ENCODE measurements at regions not wholly inside any gene's neighbourhood (a gene's known extent, or its start where the extent isn't known, plus 50 kb on each side); places are given as distances from the start of the nearest gene placed in this dataset.

- Histone ChIP-seq H4K8ac (replicated peaks; ENCODE audit: insufficient read length, low read depth, low read length) (no peak overlapping the region), H3K79me2 (ENCODE audit: insufficient read depth, low read length) (no peaks in the 10 kb centered on the region), H3K9ac (ENCODE audit: extremely low read depth, insufficient read length, low read length) (no peak overlapping the region), H3K79me1 (ENCODE audit: insufficient read depth, low read depth, low read length, poor library complexity, severe bottlenecking) (no peaks in the 10 kb centered on the region), H3K27ac (ENCODE audit: insufficient read length, low read depth, low read length) (no peak overlapping the region), H3T11ph (ENCODE audit: low read length) (no peak overlapping the region), H4K5ac (ENCODE audit: insufficient read length, low read depth, low read length) (no peak overlapping the region), H3K27me3 (ENCODE audit: insufficient read depth, low read length) (no peaks in the 10 kb centered on the region), H4K91ac (ENCODE audit: insufficient read length, low read depth, low read length) (no peak overlapping the region), H3K14ac (ENCODE audit: insufficient read depth, low read length) (no peak overlapping the region), H3K56ac (ENCODE audit: insufficient read length, low read depth, low read length) (no peak overlapping the region), H2BK20ac (ENCODE audit: low read depth, low read length, poor library complexity, severe bottlenecking) (no peak overlapping the region), H3K9me3 (ENCODE audit: control insufficient read depth, low read depth, low read length) (no peaks in the 10 kb centered on the region), H2AFZ (ENCODE audit: low read length) (no peak overlapping the region), H2BK5ac (ENCODE audit: insufficient read length, low read length) (no peak overlapping the region), H3K23me2 (ENCODE audit: insufficient read length, low read depth, low read length, poor library complexity, severe bottlenecking) (no peaks in the 10 kb centered on the region), H2BK15ac (ENCODE audit: low read depth, low read length) (no peak overlapping the region), H2BK12ac (ENCODE audit: insufficient read length, low read depth, low read length) (no peak overlapping the region), H2BK120ac (ENCODE audit: low read depth, low read length, poor library complexity, severe bottlenecking) (no peak overlapping the region), H2AK5ac (ENCODE audit: insufficient read length, low read length) (no peak overlapping the region), H3K18ac (ENCODE audit: insufficient read length, low read depth, low read length) (no peak overlapping the region), H3K4me2 (ENCODE audit: insufficient read depth, insufficient read length, low read length) (no peak overlapping the region), H3K4ac (ENCODE audit: low read depth, low read length) (no peak overlapping the region), H3K4me1 (ENCODE audit: insufficient read depth, low read length) (peaks cover 3% of the 10 kb centered on the region; the same call in 1 of the 2 replicates), H3K23ac (ENCODE audit: insufficient read length, low read depth, low read length) (no peak overlapping the region), H4K20me1 (ENCODE audit: control insufficient read depth, insufficient read depth, insufficient read length) (no peaks in the 10 kb centered on the region)
- no peaks in the 10 kb centered on the region for H3K27me3 Mint-ChIP-seq (ENCODE audit: low read depth)
- no peak for DNase-seq
- no peak for TF ChIP-seq CTCF (conservative IDR thresholded peaks at IDR 0.05)
- H3K4me3 Mint-ChIP-seq, result no peak overlapping the region
- H3K9me3 Mint-ChIP-seq, result no peaks in the 10 kb centered on the region
- no peaks in the 10 kb centered on the region for H3K36me3 Mint-ChIP-seq (ENCODE audit: insufficient read depth in 1 of 3, low read depth in 3 of 3)
- H3K27ac Mint-ChIP-seq, result no peak overlapping the region
- H3K4me1 Mint-ChIP-seq, result peaks cover 7 to 9% of the 10 kb centered on the region in 2 experiments; a peak in 3 of 4 replicates
These were observed 92.6 kb downstream of the CENPW start for GRCh38 chr6:126432564-126432963.

All from H9 (cell line).